ENCODE measurements at regions not wholly inside any gene's neighbourhood (a gene's known extent, or its start where the extent isn't known, plus 50 kb on each side); places are given as distances from the start of the nearest gene placed in this dataset.

DNA sequence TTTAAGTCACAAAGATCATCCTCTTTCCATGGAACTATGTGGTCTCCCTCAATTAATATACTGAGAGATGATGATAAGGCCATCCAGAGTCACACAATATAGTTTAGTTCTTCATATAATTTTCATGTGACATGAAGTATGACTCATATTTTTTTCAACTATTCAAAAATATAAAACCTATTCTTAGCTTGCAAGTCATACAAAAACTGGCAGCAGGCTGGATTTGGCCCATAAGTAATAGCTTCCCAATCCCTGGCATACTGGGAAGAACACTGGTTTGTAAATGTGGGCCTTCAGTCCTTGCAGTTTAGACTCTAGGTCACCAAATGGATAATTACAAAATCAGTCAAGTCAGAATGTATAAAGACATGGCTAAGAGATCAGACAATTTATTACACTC lies 356.6 kb downstream of the PPP1R3A start:
- TF ChIP-seq RARB (CRISPR knock-in tag; IDR thresholded peaks at IDR 0.05) (no peak), PPARA (CRISPR knock-in tag; IDR thresholded peaks at IDR 0.05; ENCODE audit: borderline replicate concordance) (no peak), CSDC2 (CRISPR knock-in tag; IDR thresholded peaks at IDR 0.05) (no peak), BACH2 (CRISPR knock-in tag; IDR thresholded peaks at IDR 0.05; ENCODE audit: borderline replicate concordance) (no peak), SNAI2 (CRISPR knock-in tag; IDR thresholded peaks at IDR 0.05) (no peak), ZC3H10 (CRISPR knock-in tag; IDR thresholded peaks at IDR 0.05) (no peak), ARNTL (CRISPR knock-in tag; IDR thresholded peaks at IDR 0.05; ENCODE audit: borderline replicate concordance, low read depth) (no peak), ZFP3 (CRISPR knock-in tag; IDR thresholded peaks at IDR 0.05) (no peak), ESRRG (CRISPR knock-in tag; IDR thresholded peaks at IDR 0.05) (no peak)
- TF ChIP-seq, protein P1, sequence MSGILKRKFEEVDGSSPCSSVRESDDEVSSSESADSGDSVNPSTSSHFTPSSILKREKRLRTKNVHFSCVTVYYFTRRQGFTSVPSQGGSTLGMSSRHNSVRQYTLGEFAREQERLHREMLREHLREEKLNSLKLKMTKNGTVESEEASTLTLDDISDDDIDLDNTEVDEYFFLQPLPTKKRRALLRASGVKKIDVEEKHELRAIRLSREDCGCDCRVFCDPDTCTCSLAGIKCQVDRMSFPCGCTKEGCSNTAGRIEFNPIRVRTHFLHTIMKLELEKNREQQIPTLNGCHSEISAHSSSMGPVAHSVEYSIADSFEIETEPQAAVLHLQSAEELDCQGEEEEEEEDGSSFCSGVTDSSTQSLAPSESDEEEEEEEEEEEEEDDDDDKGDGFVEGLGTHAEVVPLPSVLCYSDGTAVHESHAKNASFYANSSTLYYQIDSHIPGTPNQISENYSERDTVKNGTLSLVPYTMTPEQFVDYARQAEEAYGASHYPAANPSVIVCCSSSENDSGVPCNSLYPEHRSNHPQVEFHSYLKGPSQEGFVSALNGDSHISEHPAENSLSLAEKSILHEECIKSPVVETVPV (CRISPR knock-in tag; IDR thresholded peaks at IDR 0.05) = no peak
- TF ChIP-seq, protein P2, sequence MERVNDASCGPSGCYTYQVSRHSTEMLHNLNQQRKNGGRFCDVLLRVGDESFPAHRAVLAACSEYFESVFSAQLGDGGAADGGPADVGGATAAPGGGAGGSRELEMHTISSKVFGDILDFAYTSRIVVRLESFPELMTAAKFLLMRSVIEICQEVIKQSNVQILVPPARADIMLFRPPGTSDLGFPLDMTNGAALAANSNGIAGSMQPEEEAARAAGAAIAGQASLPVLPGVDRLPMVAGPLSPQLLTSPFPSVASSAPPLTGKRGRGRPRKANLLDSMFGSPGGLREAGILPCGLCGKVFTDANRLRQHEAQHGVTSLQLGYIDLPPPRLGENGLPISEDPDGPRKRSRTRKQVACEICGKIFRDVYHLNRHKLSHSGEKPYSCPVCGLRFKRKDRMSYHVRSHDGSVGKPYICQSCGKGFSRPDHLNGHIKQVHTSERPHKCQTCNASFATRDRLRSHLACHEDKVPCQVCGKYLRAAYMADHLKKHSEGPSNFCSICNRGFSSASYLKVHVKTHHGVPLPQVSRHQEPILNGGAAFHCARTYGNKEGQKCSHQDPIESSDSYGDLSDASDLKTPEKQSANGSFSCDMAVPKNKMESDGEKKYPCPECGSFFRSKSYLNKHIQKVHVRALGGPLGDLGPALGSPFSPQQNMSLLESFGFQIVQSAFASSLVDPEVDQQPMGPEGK (CRISPR knock-in tag; IDR thresholded peaks at IDR 0.05; ENCODE audit: borderline replicate concordance) = no peak
